HepG2 (cell line): ENCODE measurements at regions not wholly inside any gene's neighbourhood (a gene's known extent, or its start where the extent isn't known, plus 50 kb on each side); places are given as distances from the start of the nearest gene placed in this dataset.

Experiments used
- ATAC-seq: fragments of 200-7000 bp; cut with Tn5 transposase; 3 replicates; pipeline ENCODE4 v1.9.1; 2020; ENCODE audit warnings: mild to moderate bottlenecking, moderate library complexity
- BruUV-seq: library from RNA; stranded (reverse); fragments of 400-500 nt; replicated peaks from 2 replicates; lab custom pipeline; 2021; lab: Mats Ljungman, UMichigan
- CTCF ChIA-PET: fragments of 300-600 bp; formaldehyde crosslinking; extraction: SDS; loops from one replicate; lab custom pipeline; 2021; ENCODE audit warnings: low total read pairs, inconsistent platforms, low intra/inter-chr PET ratio; lab: Yijun Ruan, JAX
- POLR2A ChIA-PET: fragments of 350-600 bp; sonication (Branson Sonifier 250); formaldehyde crosslinking; loops from one replicate; lab custom pipeline; 2020; ENCODE audit warnings: antibody characterized with exemption, inconsistent platforms; lab: Yijun Ruan, JAX
- DNase-seq: peaks from one replicate; pipeline ENCODE4 v3.0.0-alpha.2; 2015; ENCODE audit warnings: low spot score
- FAIRE-seq: peaks from 3 replicates; lab custom pipeline; 2011; peaks lifted over from hg19 to GRCh38; lab: Jason Lieb, UNC
- H2AFZ ChIP-seq: one replicate; pipeline ENCODE4 v1.6.1; 2011; ENCODE audit warnings: low read length, inconsistent platforms
- H3K27ac ChIP-seq: fragments of 300-600 bp; 3 replicates; pipeline ENCODE4 v1.8.0; 2011; ENCODE audit warnings: mixed run types, mild to moderate bottlenecking, mixed read lengths, low read length, inconsistent platforms; ENCODE audit not compliant: insufficient read depth; ENCODE audit errors: extremely low read length
- H3K27me3 ChIP-seq, 2 experiments: fragments of 200-600 bp in 1 of 2; 2 replicates in 1 of 2; 3 replicates in 1 of 2; pipeline versions ENCODE4 v1.6.0 to v1.8.0; 2011; ENCODE audit warnings: low read length in 2 of 2, mild to moderate bottlenecking in 2 of 2, moderate library complexity in 2 of 2, inconsistent platforms in 1 of 2; ENCODE audit not compliant: insufficient read depth in 2 of 2, control insufficient read depth in 1 of 2
- H3K36me3 ChIP-seq, 2 experiments: fragments of 200-600 bp in 1 of 2; replicated peaks in 1 of 2; 2 replicates in 1 of 2; 3 replicates in 1 of 2; pipeline versions ENCODE4 v1.5.1 to v1.8.0; 2011; ENCODE audit warnings: low read length in 2 of 2, inconsistent platforms in 1 of 2; ENCODE audit not compliant: insufficient read depth in 2 of 2, control insufficient read depth in 1 of 2
- H3K4me1 ChIP-seq: 2 replicates; pipeline ENCODE4 v1.5.1; 2012; ENCODE audit warnings: low read length, inconsistent platforms; ENCODE audit not compliant: insufficient read depth
- H3K4me2 ChIP-seq: 2 replicates; pipeline ENCODE4 v1.6.0; 2011; ENCODE audit warnings: low read depth, low read length, inconsistent platforms
- H3K4me3 ChIP-seq, 3 experiments: fragments of 200-600 bp in 1 of 3; sonication (generic), shearing (Covaris generic) in 1 of 3; replicated peaks in 1 of 3; 2 replicates each; pipeline ENCODE4 v1.5.1; 2011 to 2016; ENCODE audit warnings: low read length in 3 of 3, inconsistent platforms in 2 of 3, low read depth in 2 of 3, mild to moderate bottlenecking in 2 of 3, control low read depth in 1 of 3, mixed read lengths in 1 of 3; ENCODE audit not compliant: insufficient read depth in 1 of 3
- H3K79me2 ChIP-seq: one replicate; pipeline ENCODE4 v1.6.1; 2011; ENCODE audit warnings: low read length, inconsistent platforms; ENCODE audit not compliant: insufficient read depth
- H3K9ac ChIP-seq: 2 replicates; pipeline ENCODE4 v1.6.0; 2011; ENCODE audit warnings: mild to moderate bottlenecking, low read depth, low read length, inconsistent platforms; ENCODE audit not compliant: insufficient read depth
- H3K9me3 ChIP-seq: 2 replicates; pipeline ENCODE4 v1.5.1; 2012; ENCODE audit warnings: mild to moderate bottlenecking, low read length
- H4K20me1 ChIP-seq: 2 replicates; pipeline ENCODE4 v1.6.0; 2011; ENCODE audit warnings: inconsistent platforms, mild to moderate bottlenecking, low read length, moderate library complexity; ENCODE audit not compliant: insufficient read depth
- E2F1 ChIP-seq: sonication (generic); formaldehyde crosslinking; IDR thresholded peaks from 2 replicates; pipeline ENCODE4 v1.5.0; 2020; ENCODE audit warnings: missing genetic modification reagents
- EHMT2 ChIP-seq: fragments of 200-600 bp; sonication (generic); IDR thresholded peaks from 2 replicates; pipeline ENCODE4 v1.7.0; 2017; ENCODE audit warnings: antibody characterized with exemption, low read depth, low read length, borderline replicate concordance
- KDM5A ChIP-seq: fragments of 200-600 bp; sonication (generic); IDR thresholded peaks from 2 replicates; pipeline ENCODE4 v1.7.0; 2018; ENCODE audit warnings: antibody characterized with exemption, mild to moderate bottlenecking, low read length, borderline replicate concordance
- RCOR2 ChIP-seq: IDR thresholded peaks from 2 replicates; pipeline ENCODE4 v1.6.1; 2016; ENCODE audit warnings: missing biosample characterization, missing genetic modification reagents
- U2AF1 ChIP-seq: fragments of 200-400 bp; formaldehyde crosslinking; optimal IDR thresholded peaks from 2 replicates; pipeline ENCODE3; 2017; ENCODE audit warnings: mild to moderate bottlenecking, low read depth, low read length
- ZBTB2 ChIP-seq: sonication (generic); formaldehyde crosslinking; IDR thresholded peaks from 2 replicates; pipeline ENCODE4 v1.8.0; 2022; ENCODE audit warnings: low read depth, missing genetic modification reagents
- ZNF225 ChIP-seq: sonication (generic); formaldehyde crosslinking; IDR thresholded peaks from 2 replicates; pipeline ENCODE4 v1.4.0; 2020; ENCODE audit warnings: mild to moderate bottlenecking, missing genetic modification reagents
- ZNF292 ChIP-seq: sonication (generic); formaldehyde crosslinking; IDR thresholded peaks from 2 replicates; pipeline ENCODE4 v1.8.1; 2022; ENCODE audit warnings: mild to moderate bottlenecking, low read depth, missing genetic modification reagents, borderline replicate concordance
- ZNF441 ChIP-seq: sonication (generic); formaldehyde crosslinking; IDR thresholded peaks from 2 replicates; pipeline ENCODE4 v1.7.0; 2021; ENCODE audit warnings: missing genetic modification reagents, borderline replicate concordance
- ZNF550 ChIP-seq: sonication (generic); formaldehyde crosslinking; IDR thresholded peaks from 2 replicates; pipeline ENCODE4 v1.4.0; 2020; ENCODE audit warnings: mild to moderate bottlenecking, missing genetic modification reagents, borderline replicate concordance
- ZNF772 ChIP-seq: sonication (generic); formaldehyde crosslinking; IDR thresholded peaks from 2 replicates; pipeline ENCODE4 v1.5.0; 2020; ENCODE audit warnings: mild to moderate bottlenecking, missing genetic modification reagents
- ZSCAN31 ChIP-seq: sonication (generic); formaldehyde crosslinking; IDR thresholded peaks from 2 replicates; pipeline ENCODE4 v1.5.0; 2020; ENCODE audit warnings: low read depth, mild to moderate bottlenecking, missing genetic modification reagents
- WGBS: methylation state at CpG from one replicate; pipeline ENCODE4 v1.1.6; 2017; ENCODE audit warnings: low lambda C conversion rate; 5-methylcytosine and 5-hydroxymethylcytosine counted together
- in situ Hi-C: cut with HindIII; loops from 2 replicates; pipeline ENCODE4 v1.10.0; 2017; ENCODE audit warnings: low pct_unique_long_range_greater_than_20kb; ENCODE audit not compliant: extremely low pct_ligation_motif_present
- intact Hi-C: fragments of 100-400 bp; cut with micrococcal nuclease; formaldehyde crosslinking; loops from one replicate; pipeline ENCODE4 v1.10.0; 2022; ENCODE audit not compliant: unreplicated experiment

GRCh38 chr1:69157046-69157756, 410.5 kb upstream of the LRRC7 start (continued):
- TF ChIP-seq U2AF1 = no peak
- no peak for TF ChIP-seq E2F1 (CRISPR knock-in tag)
- TF ChIP-seq ZSCAN31 (CRISPR knock-in tag) = no peak
- TF ChIP-seq, all 625 proteins: peak for 0

- no peak overlapping the region for H3K4me3 ChIP-seq
- FAIRE-seq = no peak
- H3K79me2 ChIP-seq = no peaks in the 10 kb centered on the region
- no peaks in the 10 kb centered on the region; a peak in 1 of 5 replicates for H3K27me3 ChIP-seq
- peaks cover 77% of the 10 kb centered on the region for H3K9me3 ChIP-seq
- ChIA-PET CTCF (no interaction called here), POLR2A (no interaction called here)
- DNase-seq = no peak
- H4K20me1 ChIP-seq = no peaks in the 10 kb centered on the region
- H3K36me3 ChIP-seq = no peaks in the 10 kb centered on the region
- in situ Hi-C loops (no loop called here), intact Hi-C loops (no loop called here)
- no peak overlapping the region for H2AFZ ChIP-seq
- BruUV-seq = no TSS peak
- no peak overlapping the region for H3K4me2 ChIP-seq
- 0% methylated on average over 2 of the region's 2 CpGs for WGBS
- no peak for ATAC-seq
- no peak overlapping the region for H3K27ac ChIP-seq
- no peak overlapping the region for H3K9ac ChIP-seq
- H3K4me1 ChIP-seq = no peaks in the 10 kb centered on the region
- TF ChIP-seq KDM5A = no peak
- TF ChIP-seq ZBTB2 = no peak
- TF ChIP-seq ZNF772 (CRISPR knock-in tag) = no peak
- TF ChIP-seq ZNF441 = no peak
- TF ChIP-seq EHMT2 = no peak
- no peak for TF ChIP-seq ZNF550 (CRISPR knock-in tag)
- no peak for TF ChIP-seq ZNF292
- TF ChIP-seq RCOR2 (CRISPR knock-in tag) = no peak
- no peak for TF ChIP-seq ZNF225 (CRISPR knock-in tag)
Observed at GRCh38 chr1:69163241-69163640, 404.5 kb upstream of the LRRC7 start.
